Glomerular endothelial cell (primary cell): ENCODE measurements at regions not wholly inside any gene's neighbourhood (a gene's known extent, or its start where the extent isn't known, plus 50 kb on each side); places are given as distances from the start of the nearest gene placed in this dataset.
"Not testable (repeated sequence)": the region's sequence is repeated elsewhere in the genome, so short reads cannot be mapped to it uniquely, and the experiment has no call there.

Experiments
- DNase-seq: peaks from one replicate; pipeline ENCODE4 v3.0.0-alpha.2; 2011; ENCODE audit warnings: low read depth, low spot score; ENCODE audit errors: extremely low read depth

GRCh38 chr4:62591756-62592155 lies 1391.6 kb downstream of the ADGRL3 start:
- no peak for DNase-seq

- DNase-seq, result no peak
Measured at GRCh38 chr4:62588671-62589070, 1388.5 kb downstream of the ADGRL3 start.

GRCh38 chr4:62571494-62571893 lies 1371.4 kb downstream of the ADGRL3 start:
- DNase-seq, result no peak

GRCh38 chr4:62560858-62561257 lies 1360.7 kb downstream of the ADGRL3 start:
- no peak for DNase-seq

- DNase-seq, result no peak
Measured at GRCh38 chr4:62550121-62550520, 1350.0 kb downstream of the ADGRL3 start.

- DNase-seq, result no peak
Measured at GRCh38 chr4:62549601-62550000, 1349.5 kb downstream of the ADGRL3 start.

GRCh38 chr4:62548765-62549164 lies 1348.6 kb downstream of the ADGRL3 start:
- DNase-seq, result no peak

GRCh38 chr4:62548108-62548524 lies 1348.0 kb downstream of the ADGRL3 start:
- no peak for DNase-seq

- DNase-seq, result no peak
Measured at GRCh38 chr4:62544428-62544827, 1344.3 kb downstream of the ADGRL3 start.

- no peak for DNase-seq
Measured at GRCh38 chr4:62543002-62543401, 1342.9 kb downstream of the ADGRL3 start.

GRCh38 chr4:62533573-62533972 lies 1333.4 kb downstream of the ADGRL3 start:
- DNase-seq, result no peak

- DNase-seq, result no peak
Measured at GRCh38 chr4:62531731-62532130, 1331.6 kb downstream of the ADGRL3 start.

- DNase-seq, result no peak
Measured at GRCh38 chr4:62531264-62531663, 1331.1 kb downstream of the ADGRL3 start.

GRCh38 chr4:62528874-62529273 lies 1328.7 kb downstream of the ADGRL3 start:
- no peak for DNase-seq

GRCh38 chr4:62526671-62527070 lies 1326.5 kb downstream of the ADGRL3 start:
- no peak for DNase-seq

- DNase-seq, result no peak
Measured at GRCh38 chr4:62523256-62523655, 1323.1 kb downstream of the ADGRL3 start.

GRCh38 chr4:62522273-62522672 lies 1322.1 kb downstream of the ADGRL3 start:
- no peak for DNase-seq

- DNase-seq, result no peak
Measured at GRCh38 chr4:62517716-62518115, 1317.6 kb downstream of the ADGRL3 start.

- no peak for DNase-seq
Measured at GRCh38 chr4:62513306-62513705, 1313.2 kb downstream of the ADGRL3 start.

- DNase-seq, result no peak
Measured at GRCh38 chr4:62512271-62512670, 1312.1 kb downstream of the ADGRL3 start.

GRCh38 chr4:62510228-62510627 lies 1310.1 kb downstream of the ADGRL3 start:
- DNase-seq, result no peak

GRCh38 chr4:62500296-62500695 lies 1300.2 kb downstream of the ADGRL3 start:
- no peak for DNase-seq

GRCh38 chr4:62495032-62495431 lies 1294.9 kb downstream of the ADGRL3 start:
- DNase-seq, result no peak

GRCh38 chr4:62491756-62492155 lies 1291.6 kb downstream of the ADGRL3 start:
- not testable (repeated sequence) for DNase-seq
